ENCODE measurements at regions not wholly inside any gene's neighbourhood (a gene's known extent, or its start where the extent isn't known, plus 50 kb on each side); places are given as distances from the start of the nearest gene placed in this dataset.
A peak's percentile ranks its signal among the peaks of the same experiment; 100 is the strongest.
"Not testable (repeated sequence)": the region's sequence is repeated elsewhere in the genome, so short reads cannot be mapped to it uniquely, and the experiment has no call there.

DNA sequence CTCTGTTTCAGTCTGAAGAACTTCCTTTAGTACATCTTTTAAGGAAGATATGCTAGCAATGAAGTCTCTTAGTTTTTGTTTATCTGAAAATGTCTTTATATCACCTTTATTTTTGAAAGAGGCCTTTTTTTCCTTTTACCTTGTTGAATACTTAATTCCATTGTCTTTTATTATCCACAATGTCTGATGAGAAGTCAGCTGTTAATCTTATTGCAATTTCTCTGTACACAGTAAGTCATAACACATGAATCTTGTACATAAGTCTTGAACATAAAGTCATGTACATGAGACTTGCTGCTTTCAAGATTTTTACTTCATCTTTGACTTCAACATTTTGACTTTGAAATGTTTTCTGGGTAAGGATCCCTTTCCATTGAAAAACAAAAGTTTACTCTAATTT, 424.3 kb upstream of the ATP10A start:
- Histone ChIP-seq H3K9me3 (ENCODE audit: control insufficient read depth, insufficient read depth, low read length) (0 out of 2 replicates have a peak, but pooled peaks cover 1% of the 10 kb centered on the region), H3K4me1 (ENCODE audit: control insufficient read depth, insufficient read depth, low read length) (no peaks in the 10 kb centered on the region), H3K27me3 (ENCODE audit: control insufficient read depth, insufficient read depth, low read length) (no peaks in the 10 kb centered on the region), H3K36me3 (ENCODE audit: control insufficient read depth, insufficient read depth, low read length) (no peaks in the 10 kb centered on the region), H3K4me3 (ENCODE audit: low read length) (no peak overlapping the region), H3K27ac (ENCODE audit: low read length) (no peak overlapping the region)
- DNase-seq (ENCODE audit: low read depth, low spot score): no peak

DNA sequence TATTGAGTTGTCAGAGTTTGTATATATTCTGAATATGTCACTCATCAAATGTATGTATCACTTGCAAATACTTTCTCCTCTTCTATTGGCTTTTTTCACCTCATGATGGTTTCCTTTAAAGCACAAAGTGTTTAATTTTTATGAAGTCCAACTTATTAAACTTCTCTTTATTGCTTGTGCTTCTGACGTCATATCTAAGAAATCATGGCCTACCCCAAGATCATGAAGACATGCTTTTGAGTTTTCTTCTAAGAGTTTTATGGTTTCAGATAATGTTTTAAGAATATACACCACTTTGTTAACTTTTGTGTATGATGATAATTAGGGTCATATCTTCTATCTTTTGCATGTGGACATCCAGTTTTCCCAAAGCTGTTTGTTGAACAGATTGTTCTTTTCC, 417.2 kb upstream of the ATP10A start:
- H3K27ac ChIP-seq (ENCODE audit: low read length): no peak overlapping the region
- no peak overlapping the region for H3K4me3 ChIP-seq (ENCODE audit: low read length)
- no peak for DNase-seq (ENCODE audit: low read depth, low spot score)
- no CpG with 5 or more reads among the region's 1 CpG for WGBS (ENCODE audit: insufficient coverage, insufficient read length)
- no peaks in the 10 kb centered on the region for H3K36me3 ChIP-seq (ENCODE audit: control insufficient read depth, insufficient read depth, low read length)
- H3K4me1 ChIP-seq (ENCODE audit: control insufficient read depth, insufficient read depth, low read length): no peaks in the 10 kb centered on the region
- no peaks in the 10 kb centered on the region for H3K27me3 ChIP-seq (ENCODE audit: control insufficient read depth, insufficient read depth, low read length)
- H3K9me3 ChIP-seq (ENCODE audit: control insufficient read depth, insufficient read depth, low read length): no peaks in the 10 kb centered on the region

DNA sequence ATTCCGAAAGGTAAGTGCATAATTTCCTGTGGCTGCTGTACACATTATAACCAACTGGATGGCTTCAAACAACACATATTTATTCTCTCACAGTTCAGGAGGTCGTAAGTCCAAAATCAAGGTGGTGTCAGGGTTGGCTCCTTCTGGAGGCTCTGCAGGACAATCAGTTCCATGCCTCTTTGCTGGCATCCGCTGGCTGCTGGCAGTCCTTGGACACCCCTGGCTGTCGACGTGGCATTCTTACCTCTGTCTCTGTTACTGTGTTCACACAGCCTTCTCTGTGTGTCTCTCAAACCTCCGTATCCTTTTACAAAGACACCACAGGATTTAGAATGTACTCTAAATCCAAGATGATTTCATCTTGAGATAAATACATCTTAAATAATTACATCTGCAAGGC, 398.8 kb upstream of the ATP10A start:
- H3K9me3 ChIP-seq (ENCODE audit: control insufficient read depth, insufficient read depth, low read length): no peaks in the 10 kb centered on the region
- no peak overlapping the region for H3K4me3 ChIP-seq (ENCODE audit: low read length)
- no peaks in the 10 kb centered on the region for H3K27me3 ChIP-seq (ENCODE audit: control insufficient read depth, insufficient read depth, low read length)
- no peak overlapping the region for H3K27ac ChIP-seq (ENCODE audit: low read length)
- no peaks in the 10 kb centered on the region for H3K36me3 ChIP-seq (ENCODE audit: control insufficient read depth, insufficient read depth, low read length)
- peaks cover 3% of the 10 kb centered on the region for H3K4me1 ChIP-seq (ENCODE audit: control insufficient read depth, insufficient read depth, low read length)
- DNase-seq (ENCODE audit: low read depth, low spot score): no peak
- no CpG with 5 or more reads among the region's 6 CpGs for WGBS (ENCODE audit: insufficient coverage, insufficient read length)

DNA sequence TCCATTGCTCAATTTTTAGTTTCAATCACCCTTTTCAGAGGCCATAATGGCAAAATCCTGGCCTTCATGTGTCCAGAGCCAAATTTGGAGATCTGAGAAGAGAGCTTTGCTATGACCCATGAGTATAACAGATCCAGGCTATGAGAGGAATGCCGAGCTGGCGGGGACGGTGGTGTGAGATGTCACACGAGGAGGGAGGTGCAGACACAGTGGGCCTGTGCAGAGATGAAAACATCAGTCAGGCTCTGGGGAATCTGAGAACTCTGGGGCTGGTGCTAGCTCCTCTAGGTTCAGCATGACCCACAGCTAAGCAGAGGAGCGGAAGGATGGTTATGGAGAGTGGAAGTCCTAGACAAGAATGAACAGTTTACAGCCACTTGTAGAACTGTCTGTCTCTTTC, 398.3 kb upstream of the ATP10A start:
- Histone ChIP-seq H3K9me3 (ENCODE audit: control insufficient read depth, insufficient read depth, low read length) (no peaks in the 10 kb centered on the region), H3K4me1 (ENCODE audit: control insufficient read depth, insufficient read depth, low read length) (peaks cover 3% of the 10 kb centered on the region), H3K27me3 (ENCODE audit: control insufficient read depth, insufficient read depth, low read length) (no peaks in the 10 kb centered on the region), H3K27ac (ENCODE audit: low read length) (no peak overlapping the region), H3K36me3 (ENCODE audit: control insufficient read depth, insufficient read depth, low read length) (no peaks in the 10 kb centered on the region), H3K4me3 (ENCODE audit: low read length) (no peak overlapping the region)
- no CpG with 5 or more reads among the region's 5 CpGs for WGBS (ENCODE audit: insufficient coverage, insufficient read length)
- DNase-seq (ENCODE audit: low read depth, low spot score): no peak

DNA sequence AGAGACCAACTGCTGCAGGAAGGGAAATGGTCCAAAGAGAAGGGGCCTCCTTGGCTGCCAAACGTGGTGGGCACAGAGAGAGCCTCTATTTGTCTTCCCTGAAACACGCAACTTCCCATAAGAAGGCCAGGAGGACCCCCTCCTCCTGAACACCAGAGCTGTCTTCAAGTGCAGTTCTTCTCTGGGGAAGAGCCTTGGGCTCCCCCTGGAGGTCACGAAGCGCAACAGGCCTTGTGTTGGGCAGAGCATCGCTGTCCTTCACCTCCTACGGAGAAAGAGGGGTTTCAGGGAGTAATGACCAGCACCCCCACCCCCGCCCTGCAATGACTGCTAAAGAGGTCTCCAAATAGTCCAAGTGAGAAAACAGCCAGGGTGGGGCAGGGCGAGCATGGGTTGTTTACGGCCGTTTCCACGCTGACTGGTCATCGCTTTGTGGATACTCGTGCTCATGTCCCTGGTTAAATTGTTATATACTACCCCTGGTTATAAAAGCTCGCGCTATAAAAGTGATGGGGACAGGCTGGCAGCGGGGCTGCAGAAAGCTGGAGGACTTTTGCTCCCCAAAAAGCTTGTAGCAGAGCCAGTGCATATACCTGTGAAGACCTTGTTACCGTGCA, 397.5 kb upstream of the ATP10A start:
- WGBS (ENCODE audit: insufficient coverage, insufficient read length): no CpG with 5 or more reads among the region's 17 CpGs
- DNase-seq (ENCODE audit: low read depth, low spot score): no peak
- no peaks in the 10 kb centered on the region for H3K27me3 ChIP-seq (ENCODE audit: control insufficient read depth, insufficient read depth, low read length)
- H3K27ac ChIP-seq (ENCODE audit: low read length): no peak overlapping the region
- no peak overlapping the region for H3K4me3 ChIP-seq (ENCODE audit: low read length)
- H3K4me1 ChIP-seq (ENCODE audit: control insufficient read depth, insufficient read depth, low read length): peaks cover 3% of the 10 kb centered on the region
- H3K9me3 ChIP-seq (ENCODE audit: control insufficient read depth, insufficient read depth, low read length): no peaks in the 10 kb centered on the region
- H3K36me3 ChIP-seq (ENCODE audit: control insufficient read depth, insufficient read depth, low read length): no peaks in the 10 kb centered on the region

DNA sequence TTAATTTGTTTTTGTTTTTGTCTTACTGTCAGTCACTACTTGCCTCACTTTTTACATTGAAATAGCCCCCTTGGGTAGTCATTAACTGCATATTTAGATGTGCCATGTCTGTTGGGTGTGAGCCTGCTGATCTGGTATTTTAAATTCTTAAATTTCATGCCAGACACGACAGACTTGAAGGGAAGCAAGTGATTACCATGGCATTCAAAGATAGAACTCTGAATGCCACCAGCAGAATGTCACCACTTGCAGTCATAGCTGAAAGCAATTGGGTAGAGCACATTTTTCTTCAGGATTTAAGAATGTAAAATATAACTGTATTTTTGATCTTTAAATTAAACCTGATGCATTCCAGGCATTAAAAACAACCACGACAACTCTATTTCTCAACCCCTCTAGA, 396.5 kb upstream of the ATP10A start:
- Histone ChIP-seq H3K9me3 (ENCODE audit: control insufficient read depth, insufficient read depth, low read length) (no peaks in the 10 kb centered on the region), H3K27me3 (ENCODE audit: control insufficient read depth, insufficient read depth, low read length) (no peaks in the 10 kb centered on the region), H3K4me3 (ENCODE audit: low read length) (no peak overlapping the region), H3K36me3 (ENCODE audit: control insufficient read depth, insufficient read depth, low read length) (no peaks in the 10 kb centered on the region), H3K27ac (ENCODE audit: low read length) (no peak overlapping the region), H3K4me1 (ENCODE audit: control insufficient read depth, insufficient read depth, low read length) (peaks cover 3% of the 10 kb centered on the region)
- DNase-seq (ENCODE audit: low read depth, low spot score): no peak
- WGBS (ENCODE audit: insufficient coverage, insufficient read length): no CpG with 5 or more reads among the region's 2 CpGs

DNA sequence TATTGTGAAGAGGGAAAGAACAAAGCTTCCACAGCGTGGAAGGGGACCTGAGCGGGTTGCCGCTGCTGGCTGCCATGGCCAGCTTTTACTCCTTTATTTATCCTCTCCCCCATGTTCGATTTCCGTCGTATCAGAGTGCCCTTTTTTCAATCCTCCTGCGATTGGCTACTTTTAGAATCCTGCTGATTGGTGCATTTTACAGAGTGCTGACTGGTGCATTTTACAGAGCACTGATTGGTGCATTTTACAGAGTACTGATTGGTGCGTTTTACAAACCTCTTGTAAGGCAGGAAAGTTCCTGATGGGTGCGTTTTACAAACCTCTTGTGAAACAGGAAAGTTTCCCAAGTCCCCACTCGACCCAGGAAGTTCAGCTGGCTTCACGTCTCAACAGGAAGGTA, 381.7 kb upstream of the ATP10A start:
- H3K27ac ChIP-seq (ENCODE audit: low read length); H3K4me3 ChIP-seq (ENCODE audit: low read length); H3K27me3 ChIP-seq (ENCODE audit: control insufficient read depth, insufficient read depth, low read length); H3K36me3 ChIP-seq (ENCODE audit: control insufficient read depth, insufficient read depth, low read length); H3K4me1 ChIP-seq (ENCODE audit: control insufficient read depth, insufficient read depth, low read length); H3K9me3 ChIP-seq (ENCODE audit: control insufficient read depth, insufficient read depth, low read length); DNase-seq (ENCODE audit: low read depth, low spot score): not testable (repeated sequence)
- whole genome bisulfite sequencing (ENCODE audit: insufficient coverage, insufficient read length): no CpG with 5 or more reads among the region's 11 CpGs

DNA sequence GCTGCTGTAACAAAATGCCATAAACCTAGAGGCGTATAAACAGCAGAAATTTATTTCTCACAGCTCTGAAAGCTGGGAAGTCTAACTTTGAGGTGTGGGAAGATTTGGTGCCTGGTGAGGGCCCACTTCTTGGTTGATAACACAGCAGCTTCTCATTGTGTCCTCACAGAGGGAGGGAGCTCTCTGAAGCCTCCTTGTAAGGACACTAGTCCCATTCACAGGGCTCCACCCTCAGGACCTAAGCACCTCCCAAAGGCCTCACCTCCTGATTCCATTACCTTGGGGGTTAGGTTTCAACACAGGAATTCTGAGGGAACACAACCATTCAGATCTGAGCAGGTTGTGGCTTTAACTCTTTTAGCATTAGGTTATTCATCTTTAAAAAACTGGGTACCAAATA, 380.3 kb upstream of the ATP10A start:
- no peak for DNase-seq (ENCODE audit: low read depth, low spot score)
- Histone ChIP-seq H3K27me3 (ENCODE audit: control insufficient read depth, insufficient read depth, low read length) (no peaks in the 10 kb centered on the region), H3K4me3 (ENCODE audit: low read length) (no peak overlapping the region), H3K4me1 (ENCODE audit: control insufficient read depth, insufficient read depth, low read length) (peaks cover 3% of the 10 kb centered on the region), H3K36me3 (ENCODE audit: control insufficient read depth, insufficient read depth, low read length) (no peaks in the 10 kb centered on the region), H3K27ac (ENCODE audit: low read length) (no peak overlapping the region), H3K9me3 (ENCODE audit: control insufficient read depth, insufficient read depth, low read length) (no peaks in the 10 kb centered on the region)
- no CpG with 5 or more reads among the region's 1 CpG for WGBS (ENCODE audit: insufficient coverage, insufficient read length)

DNA sequence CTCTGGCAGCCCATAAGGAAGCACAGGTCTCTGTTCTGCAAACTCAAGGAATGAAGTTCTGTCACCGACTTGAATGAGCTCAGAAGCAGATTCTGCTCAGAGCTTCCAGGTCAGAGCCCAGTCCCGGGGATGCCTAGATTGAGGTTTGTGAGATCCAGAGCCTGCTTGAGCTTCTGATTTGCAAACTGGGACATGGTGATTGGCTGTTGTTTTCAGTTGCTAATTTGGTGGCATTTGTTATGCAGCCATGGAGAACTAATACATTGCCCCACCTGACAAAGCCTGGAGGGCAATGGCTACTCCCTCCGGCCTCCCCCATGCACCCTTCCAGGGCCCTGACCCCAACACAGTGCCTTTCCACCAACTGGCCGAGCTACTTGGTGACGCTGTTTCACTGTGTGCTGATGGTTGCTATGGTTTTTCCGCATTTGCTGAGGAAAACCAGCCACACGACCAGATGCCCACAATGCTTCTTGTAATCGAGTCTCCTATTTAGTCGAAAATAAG, 379.5 kb upstream of the ATP10A start:
- H3K27ac ChIP-seq (ENCODE audit: low read length): peak overlapping the region; percentile 93
- H3K4me3 ChIP-seq (ENCODE audit: low read length): no peak overlapping the region
- peak; percentile 80 for DNase-seq (ENCODE audit: low read depth, low spot score)
- no peaks in the 10 kb centered on the region for H3K9me3 ChIP-seq (ENCODE audit: control insufficient read depth, insufficient read depth, low read length)
- no CpG with 5 or more reads among the region's 9 CpGs for WGBS (ENCODE audit: insufficient coverage, insufficient read length)
- no peaks in the 10 kb centered on the region for H3K36me3 ChIP-seq (ENCODE audit: control insufficient read depth, insufficient read depth, low read length)
- no peaks in the 10 kb centered on the region for H3K27me3 ChIP-seq (ENCODE audit: control insufficient read depth, insufficient read depth, low read length)
- peaks cover 3% of the 10 kb centered on the region for H3K4me1 ChIP-seq (ENCODE audit: control insufficient read depth, insufficient read depth, low read length)

DNA sequence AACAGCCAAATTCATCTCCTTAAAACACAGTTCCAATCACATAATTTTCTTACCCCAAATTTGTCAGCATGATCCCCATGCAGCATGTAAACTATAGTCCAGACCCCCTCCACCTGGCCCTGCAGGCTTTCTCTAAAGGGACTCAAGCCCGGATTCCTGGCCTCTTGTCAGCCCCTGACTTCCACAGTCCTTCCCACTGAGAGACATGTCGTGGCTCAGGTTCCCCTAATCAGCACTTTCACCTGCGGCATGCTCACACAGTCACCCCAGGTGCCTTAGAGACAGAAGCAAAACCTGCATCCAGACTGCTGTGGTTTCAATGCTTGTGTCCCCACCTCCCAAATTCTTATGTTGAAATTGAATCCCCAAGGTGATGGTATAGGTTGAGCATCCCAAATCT, 372.7 kb upstream of the ATP10A start:
- WGBS (ENCODE audit: insufficient coverage, insufficient read length): no CpG with 5 or more reads among the region's 3 CpGs
- Histone ChIP-seq H3K9me3 (ENCODE audit: control insufficient read depth, insufficient read depth, low read length) (no peaks in the 10 kb centered on the region), H3K4me1 (ENCODE audit: control insufficient read depth, insufficient read depth, low read length) (peaks cover 5% of the 10 kb centered on the region; the same call in 1 of the 2 replicates), H3K36me3 (ENCODE audit: control insufficient read depth, insufficient read depth, low read length) (no peaks in the 10 kb centered on the region), H3K27me3 (ENCODE audit: control insufficient read depth, insufficient read depth, low read length) (no peaks in the 10 kb centered on the region), H3K4me3 (ENCODE audit: low read length) (no peak overlapping the region), H3K27ac (ENCODE audit: low read length) (no peak overlapping the region)
- no peak for DNase-seq (ENCODE audit: low read depth, low spot score)
